Mucosa of stomach (tissue), 1 donor: ENCODE measurements at regions not wholly inside any gene's neighbourhood (a gene's known extent, or its start where the extent isn't known, plus 50 kb on each side); places are given as distances from the start of the nearest gene placed in this dataset.
"Not testable (repeated sequence)": the region's sequence is repeated elsewhere in the genome, so short reads cannot be mapped to it uniquely, and the experiment has no call there.

Experiments used
- H3K27me3 ChIP-seq: one replicate; pipeline ENCODE4 v1.7.0; 2013; ENCODE audit warnings: mild to moderate bottlenecking, low read length; ENCODE audit not compliant: control insufficient read depth, insufficient read depth
- H3K36me3 ChIP-seq: one replicate; pipeline ENCODE4 v1.7.0; 2013; ENCODE audit warnings: low read length; ENCODE audit not compliant: control insufficient read depth, insufficient read depth
- H3K4me1 ChIP-seq: one replicate; pipeline ENCODE4 v1.7.0; 2013; ENCODE audit warnings: mild to moderate bottlenecking, low read length; ENCODE audit not compliant: control insufficient read depth, insufficient read depth
- H3K4me3 ChIP-seq: one replicate; pipeline ENCODE4 v1.7.0; 2013; ENCODE audit warnings: low read length
- H3K9ac ChIP-seq: one replicate; pipeline ENCODE4 v1.7.0; 2013; ENCODE audit warnings: mild to moderate bottlenecking, low read length, moderate library complexity
- H3K9me3 ChIP-seq: one replicate; pipeline ENCODE4 v1.7.0; 2013; ENCODE audit warnings: mild to moderate bottlenecking, low read length, moderate library complexity; ENCODE audit not compliant: control insufficient read depth
- donor health status: Pancreatic carcinoma.

DNA sequence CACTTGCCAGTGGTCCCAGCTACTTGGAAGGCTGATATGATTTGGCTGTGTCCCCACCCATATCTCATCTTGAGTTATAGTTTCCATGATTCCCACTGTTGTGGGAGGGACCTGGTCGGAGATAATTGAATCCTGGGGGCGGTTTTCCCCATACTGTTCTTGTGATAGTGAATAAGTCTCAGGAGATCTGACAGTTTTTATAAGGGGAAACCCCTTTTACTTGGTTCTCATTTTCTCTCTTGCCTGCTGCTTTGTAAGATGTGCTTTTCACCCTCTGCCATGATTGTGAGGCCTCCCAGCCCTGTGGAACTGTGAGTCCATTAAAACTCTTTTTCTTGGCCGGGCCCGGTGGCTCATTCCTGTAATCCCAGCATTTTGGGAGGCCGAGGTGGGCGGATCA lies 265.4 kb upstream of the SPOPL start:
- Histone ChIP-seq H3K9ac (no peak overlapping the region), H3K27me3 (no peaks in the 10 kb centered on the region), H3K36me3 (no peaks in the 10 kb centered on the region), H3K9me3 (no peaks in the 10 kb centered on the region), H3K4me3 (no peak overlapping the region), H3K4me1 (peaks cover 3% of the 10 kb centered on the region)

DNA sequence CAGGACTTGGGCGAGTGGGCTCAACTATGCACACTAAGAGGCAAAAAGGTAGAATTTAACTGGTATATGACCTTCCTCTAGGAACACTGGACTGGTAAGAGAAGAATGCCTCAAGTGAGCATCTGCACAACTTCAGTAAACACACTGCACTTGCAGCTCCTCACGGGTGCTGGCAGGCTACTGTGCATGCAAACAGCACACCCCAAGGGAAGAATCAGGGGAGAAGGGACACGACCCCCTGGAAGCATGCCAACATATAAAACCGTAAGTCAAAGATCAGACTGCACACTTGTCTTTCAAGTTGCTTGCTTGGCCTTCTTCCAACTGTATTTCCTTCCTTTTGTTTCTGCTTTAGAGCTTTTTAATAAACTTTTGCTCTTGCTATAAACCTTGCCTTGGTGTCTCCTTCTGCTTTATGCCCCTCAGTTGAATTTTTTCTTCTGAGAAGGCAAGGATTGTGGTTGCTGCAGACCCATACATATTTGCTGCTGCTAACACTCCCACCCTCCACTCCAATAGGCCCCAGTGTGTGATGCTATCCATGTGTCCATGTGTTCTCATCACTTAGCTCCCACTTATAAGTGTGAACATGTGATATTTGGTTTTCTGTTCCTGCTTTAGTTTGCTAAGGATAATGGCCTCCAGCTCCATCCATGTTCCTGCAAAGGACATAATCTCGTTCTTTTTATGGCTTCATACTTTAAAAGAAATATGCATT lies 263.7 kb upstream of the SPOPL start:
- no peak overlapping the region for H3K4me3 ChIP-seq
- no peak overlapping the region for H3K9ac ChIP-seq
- no peaks in the 10 kb centered on the region for H3K4me1 ChIP-seq
- H3K36me3 ChIP-seq = no peaks in the 10 kb centered on the region
- no peaks in the 10 kb centered on the region for H3K9me3 ChIP-seq
- no peaks in the 10 kb centered on the region for H3K27me3 ChIP-seq

DNA sequence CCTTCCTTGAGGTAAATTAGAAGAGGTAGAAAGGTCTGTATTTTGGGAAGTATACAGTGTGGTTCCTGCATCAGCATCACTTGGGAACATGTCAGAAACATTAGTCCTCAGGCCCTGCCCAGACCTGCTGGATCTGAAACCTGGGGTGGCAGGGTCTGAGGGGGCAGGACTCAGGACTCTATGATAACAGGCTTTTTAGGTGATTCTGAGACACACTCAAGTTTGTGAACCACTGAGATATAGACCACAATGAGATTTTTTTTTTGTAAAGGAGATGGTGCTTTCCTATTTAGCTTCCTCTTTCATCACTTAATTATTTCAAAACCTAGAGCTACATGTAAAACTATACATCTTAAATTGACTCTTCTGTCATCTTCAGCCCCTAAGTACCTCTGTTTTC lies 262.7 kb upstream of the SPOPL start:
- Histone ChIP-seq H3K4me1 (peaks cover 6% of the 10 kb centered on the region), H3K9ac (no peak overlapping the region), H3K27me3 (no peaks in the 10 kb centered on the region), H3K4me3 (no peak overlapping the region), H3K36me3 (no peaks in the 10 kb centered on the region), H3K9me3 (no peaks in the 10 kb centered on the region)

DNA sequence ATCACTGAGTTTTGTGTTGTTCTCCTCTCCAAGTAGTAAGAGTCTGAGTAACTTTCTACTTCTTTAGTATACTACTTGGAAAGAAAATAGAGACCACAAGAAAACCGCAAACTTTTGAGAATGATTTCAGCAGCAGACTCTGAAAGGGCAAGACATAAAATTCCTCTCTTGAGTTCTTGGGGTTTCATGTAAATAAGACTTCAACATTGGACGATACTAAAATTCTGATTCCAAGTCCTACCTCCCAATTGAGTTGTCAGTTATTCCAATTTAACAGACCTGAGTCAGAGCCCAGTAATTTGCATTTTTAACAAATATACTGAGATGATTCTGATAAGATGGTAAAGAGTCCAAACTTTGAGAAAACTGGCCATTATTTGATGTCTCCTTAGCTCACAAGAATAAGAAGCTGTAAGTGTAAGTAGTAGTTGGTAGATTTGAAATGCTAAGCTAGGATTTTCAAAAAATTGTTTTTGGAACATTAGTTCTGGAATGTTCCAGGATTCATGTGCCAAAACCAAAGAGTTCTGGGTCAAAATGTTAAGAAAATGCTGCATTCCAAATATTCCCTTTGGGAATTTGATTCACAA lies 261.6 kb upstream of the SPOPL start:
- H3K36me3 ChIP-seq = no peaks in the 10 kb centered on the region
- no peak overlapping the region for H3K4me3 ChIP-seq
- H3K9me3 ChIP-seq = no peaks in the 10 kb centered on the region
- H3K4me1 ChIP-seq = peaks cover 14% of the 10 kb centered on the region
- no peak overlapping the region for H3K9ac ChIP-seq
- no peaks in the 10 kb centered on the region for H3K27me3 ChIP-seq

DNA sequence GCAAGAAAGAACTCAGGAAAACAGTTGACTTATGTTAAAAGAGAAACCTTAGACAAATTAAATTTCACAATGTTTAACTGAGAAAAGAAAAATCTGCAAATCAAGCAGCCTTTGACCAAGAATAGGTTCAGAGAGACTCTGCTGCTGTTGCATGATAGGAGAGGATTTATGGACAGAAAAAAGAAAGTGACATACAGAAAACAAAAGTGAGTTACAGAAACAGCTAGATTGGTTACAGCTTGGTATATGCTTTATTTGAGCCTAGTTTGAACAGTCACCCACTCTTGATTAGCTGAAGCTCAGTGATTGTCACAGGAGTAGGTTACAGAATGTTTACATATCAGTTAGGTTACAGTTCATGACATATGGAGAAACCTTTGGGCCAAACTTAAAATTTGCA lies 258.2 kb upstream of the SPOPL start:
- Histone ChIP-seq H3K9me3 (no peaks in the 10 kb centered on the region), H3K4me1 (peaks cover 22% of the 10 kb centered on the region), H3K4me3 (no peak overlapping the region), H3K9ac (no peak overlapping the region), H3K36me3 (no peaks in the 10 kb centered on the region), H3K27me3 (no peaks in the 10 kb centered on the region)

DNA sequence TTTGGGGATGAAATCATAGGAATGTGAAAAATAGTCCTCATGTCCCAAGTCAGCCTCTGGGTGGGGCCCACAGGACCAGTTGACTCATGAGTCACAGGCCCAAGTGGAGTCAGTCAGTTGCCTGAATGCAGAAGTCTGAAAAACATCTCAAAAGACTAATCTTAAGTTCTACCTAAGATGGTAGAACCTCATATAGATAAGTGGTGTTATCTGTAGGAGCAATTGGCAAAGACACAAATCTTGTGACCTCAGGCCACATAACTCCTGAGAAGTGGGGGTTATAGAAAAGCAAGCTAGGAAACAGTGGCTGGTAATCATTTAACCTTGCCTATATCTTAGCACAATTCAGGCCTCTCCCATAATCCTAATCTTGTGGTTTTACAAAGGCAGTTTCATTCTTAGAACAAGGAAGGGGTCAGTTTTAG lies 257.1 kb upstream of the SPOPL start:
- Histone ChIP-seq H3K4me1 (peaks cover 30% of the 10 kb centered on the region), H3K9me3 (no peaks in the 10 kb centered on the region), H3K4me3 (no peak overlapping the region)

DNA sequence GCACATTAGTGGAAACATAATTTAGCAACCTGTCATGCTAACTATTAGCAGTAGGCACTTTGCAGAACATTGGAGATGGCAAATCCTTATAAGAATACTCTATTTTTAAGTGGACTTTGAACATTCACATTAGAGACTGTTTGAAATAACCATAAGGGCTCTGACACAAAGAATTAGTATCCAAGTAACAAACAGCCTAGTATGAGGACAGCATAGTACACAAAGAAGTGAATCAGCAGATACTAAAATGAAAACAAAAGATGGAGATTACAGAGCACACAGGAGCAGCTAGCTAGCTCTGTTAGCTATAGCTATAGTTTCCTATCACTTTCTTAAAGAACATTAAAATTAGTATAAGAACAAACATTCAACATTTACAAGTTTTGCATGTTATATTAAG lies 256.3 kb upstream of the SPOPL start:
- peaks cover 38% of the 10 kb centered on the region for H3K4me1 ChIP-seq
- H3K9me3 ChIP-seq = no peaks in the 10 kb centered on the region
- H3K9ac ChIP-seq = no peak overlapping the region
- H3K4me3 ChIP-seq = no peak overlapping the region
- no peaks in the 10 kb centered on the region for H3K27me3 ChIP-seq
- no peaks in the 10 kb centered on the region for H3K36me3 ChIP-seq

More for the DNA sequence above, 257.1 kb upstream of the SPOPL start:
- H3K36me3 ChIP-seq = no peaks in the 10 kb centered on the region
- no peaks in the 10 kb centered on the region for H3K27me3 ChIP-seq
- H3K9ac ChIP-seq = no peak overlapping the region

DNA sequence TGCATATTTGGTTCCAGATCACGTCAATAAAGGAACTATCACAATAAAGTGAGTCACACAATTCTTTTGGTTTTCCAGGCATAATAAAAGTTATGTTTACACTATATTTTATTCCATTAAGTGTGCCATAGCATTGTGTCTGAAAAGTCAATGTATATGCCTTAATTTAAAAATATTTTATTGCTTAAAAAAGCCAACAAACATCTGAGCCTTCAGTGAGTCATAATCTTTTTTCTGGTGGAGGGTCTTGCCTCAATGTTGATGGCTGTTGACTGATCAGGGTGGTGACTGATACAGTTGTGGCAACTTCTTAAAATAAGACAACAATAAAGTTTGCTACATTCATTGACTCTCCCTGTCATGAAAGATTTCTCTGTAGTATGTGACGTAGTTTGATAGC lies 254.3 kb upstream of the SPOPL start:
- H3K9ac ChIP-seq = no peak overlapping the region
- H3K4me3 ChIP-seq = no peak overlapping the region
- H3K27me3 ChIP-seq = no peaks in the 10 kb centered on the region
- H3K36me3 ChIP-seq = no peaks in the 10 kb centered on the region
- peaks cover 38% of the 10 kb centered on the region for H3K4me1 ChIP-seq
- H3K9me3 ChIP-seq = no peaks in the 10 kb centered on the region

DNA sequence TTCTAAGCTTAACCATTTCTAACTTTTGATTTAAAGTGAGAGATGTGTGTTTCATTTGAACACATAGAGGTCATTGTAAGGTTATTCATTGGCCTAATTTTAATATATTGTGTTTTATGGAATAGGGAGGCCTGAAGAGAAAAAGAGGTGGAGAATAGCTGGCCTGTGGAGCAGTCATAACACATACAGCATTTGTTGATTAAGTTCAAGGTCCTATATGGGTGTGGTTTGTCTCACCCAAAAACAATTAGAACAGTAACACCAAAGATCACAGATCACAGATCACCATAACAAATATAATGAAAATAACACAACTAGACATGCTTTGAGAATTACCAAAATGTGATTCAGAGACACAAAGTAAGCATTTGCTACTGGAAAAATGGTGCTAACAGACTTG lies 252.4 kb upstream of the SPOPL start:
- H3K27me3 ChIP-seq = no peaks in the 10 kb centered on the region
- H3K4me3 ChIP-seq = no peak overlapping the region
- no peaks in the 10 kb centered on the region for H3K9me3 ChIP-seq
- no peaks in the 10 kb centered on the region for H3K36me3 ChIP-seq
- no peak overlapping the region for H3K9ac ChIP-seq
- peaks cover 29% of the 10 kb centered on the region for H3K4me1 ChIP-seq

DNA sequence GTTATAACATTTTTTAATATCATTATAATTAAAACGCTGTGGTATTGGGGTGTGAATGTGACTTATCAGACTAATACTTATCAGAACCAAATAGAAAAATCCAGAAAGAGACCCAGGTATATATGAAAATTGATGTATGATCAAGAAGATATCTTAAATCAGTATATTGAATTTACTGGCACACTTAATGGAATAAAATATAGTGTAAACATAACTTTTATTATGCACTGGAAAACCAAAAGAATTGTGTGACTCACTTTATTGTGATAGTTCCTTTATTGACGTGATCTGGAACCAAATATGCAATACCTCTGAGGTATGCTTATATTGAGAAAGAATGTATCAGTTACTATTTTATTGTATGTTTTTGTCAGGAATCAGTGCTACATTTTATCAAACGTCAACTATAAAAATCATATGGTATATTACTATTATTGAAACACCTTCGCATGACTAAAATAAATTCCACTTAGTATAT lies 250.7 kb upstream of the SPOPL start:
- H3K9ac ChIP-seq, H3K27me3 ChIP-seq, H3K4me3 ChIP-seq, H3K36me3 ChIP-seq, H3K9me3 ChIP-seq: not testable (repeated sequence)
- H3K4me1 ChIP-seq = peaks cover 23% of the 10 kb centered on the region

DNA sequence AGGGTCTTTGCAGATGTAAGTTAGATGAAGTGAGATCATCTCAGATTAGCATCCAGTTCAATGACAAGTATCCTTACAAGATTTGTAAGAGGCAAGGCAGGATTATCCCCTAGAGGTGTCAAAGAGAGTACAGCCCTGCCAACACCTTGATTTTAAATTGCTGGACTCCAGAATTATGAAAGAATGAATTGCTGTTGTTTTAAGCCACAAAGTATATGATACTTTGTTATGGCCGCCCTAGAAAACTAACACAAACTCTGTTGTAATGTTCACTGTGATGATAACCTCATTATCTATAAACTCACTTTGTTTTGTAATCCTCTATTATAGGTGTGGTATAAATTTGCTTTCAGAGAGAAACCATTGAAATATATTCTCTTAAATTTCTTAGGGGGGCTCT lies 249.0 kb upstream of the SPOPL start:
- Histone ChIP-seq H3K4me1 (peaks cover 23% of the 10 kb centered on the region), H3K36me3 (no peaks in the 10 kb centered on the region), H3K9ac (no peak overlapping the region), H3K4me3 (no peak overlapping the region), H3K27me3 (no peaks in the 10 kb centered on the region), H3K9me3 (no peaks in the 10 kb centered on the region)

DNA sequence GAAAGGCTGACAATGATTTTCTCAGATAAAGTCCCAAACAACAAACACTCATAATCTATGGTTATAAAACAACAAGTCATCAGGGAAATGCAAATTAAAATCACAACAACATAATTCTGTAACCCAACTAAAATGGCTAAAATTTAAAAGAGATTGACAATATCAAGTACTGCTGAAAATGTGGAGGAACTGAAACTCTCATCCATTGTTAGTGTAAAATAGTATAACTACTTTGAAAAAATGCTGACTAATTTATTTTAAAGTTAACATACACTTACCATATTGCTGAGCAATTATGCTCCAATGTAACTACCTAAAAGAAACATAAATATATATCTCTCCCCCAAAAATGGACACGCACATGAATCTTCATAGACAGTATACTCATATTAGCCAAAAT lies 245.9 kb upstream of the SPOPL start:
- no peaks in the 10 kb centered on the region for H3K27me3 ChIP-seq
- no peaks in the 10 kb centered on the region for H3K36me3 ChIP-seq
- no peaks in the 10 kb centered on the region for H3K4me1 ChIP-seq
- H3K4me3 ChIP-seq = no peak overlapping the region
- no peak overlapping the region for H3K9ac ChIP-seq
- H3K9me3 ChIP-seq = no peaks in the 10 kb centered on the region
